GM21619 (cell line): ENCODE measurements at regions not wholly inside any gene's neighbourhood (a gene's known extent, or its start where the extent isn't known, plus 50 kb on each side); places are given as distances from the start of the nearest gene placed in this dataset.
A peak's percentile ranks its signal among the peaks of the same experiment; 100 is the strongest.
"Not testable (repeated sequence)": the region's sequence is repeated elsewhere in the genome, so short reads cannot be mapped to it uniquely, and the experiment has no call there.

Experiments used
- ATAC-seq: cut with Tn5 transposase; IDR thresholded peaks from one replicate; pipeline ENCODE4 v1.9.1; 2021; ENCODE audit not compliant: unreplicated experiment

DNA sequence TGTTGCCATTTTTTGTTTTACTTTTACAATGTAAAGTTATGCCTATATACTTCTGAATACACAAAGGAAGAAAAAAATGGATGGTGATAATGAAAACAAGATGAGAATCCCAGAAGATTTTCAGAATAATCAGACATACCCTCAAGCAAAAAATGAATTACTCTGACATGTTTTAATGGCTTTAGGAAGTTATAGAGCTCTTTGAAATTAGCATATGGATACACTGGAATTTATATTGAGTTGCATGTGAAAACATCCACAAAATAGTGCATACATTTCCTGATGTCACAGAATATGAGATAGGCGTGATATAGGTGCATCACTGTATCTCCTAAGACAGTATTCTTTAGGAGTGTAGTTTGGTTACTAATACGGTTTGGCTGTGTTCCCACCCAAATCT lies 351.3 kb downstream of the SLC7A11 start:
- ATAC-seq = no peak

DNA sequence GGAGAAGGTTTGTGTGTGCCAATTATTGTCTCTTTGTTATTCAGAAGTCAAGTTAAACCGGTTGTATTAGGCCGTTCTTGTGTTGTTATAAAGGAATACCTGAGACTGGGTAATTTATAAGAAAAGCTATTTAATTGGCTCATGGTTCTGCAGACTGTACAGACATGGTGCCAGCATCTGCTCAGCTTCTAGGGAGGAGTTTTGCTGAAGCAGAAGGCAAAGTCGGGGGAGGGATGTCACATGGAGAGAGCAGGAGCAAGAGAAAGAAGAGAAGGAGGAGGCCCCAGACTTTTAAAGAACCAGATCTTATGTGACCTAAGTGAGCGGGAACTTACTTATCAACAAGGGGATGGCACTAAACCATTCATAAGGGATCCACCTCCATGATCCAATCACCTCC lies 349.3 kb upstream of the PCDH18 start:
- ATAC-seq = no peak

DNA sequence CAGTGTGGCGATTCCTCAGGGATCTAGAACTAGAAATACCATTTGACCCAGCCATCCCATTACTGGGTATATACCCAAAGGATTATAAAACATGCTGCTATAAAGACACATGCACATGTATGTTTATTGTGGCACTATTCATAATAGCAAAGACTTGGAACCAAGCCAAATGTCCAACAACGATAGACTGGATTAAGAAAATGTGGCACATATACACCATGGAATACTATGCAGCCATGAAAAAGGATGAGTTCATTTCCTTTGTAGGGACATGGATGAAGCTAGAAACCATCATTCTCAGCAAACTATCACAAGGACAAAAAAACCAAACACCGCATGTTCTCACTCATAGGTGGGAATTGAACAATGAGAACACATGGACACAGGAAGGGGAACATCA lies 335.8 kb upstream of the PCDH18 start:
- ATAC-seq = not testable (repeated sequence)

DNA sequence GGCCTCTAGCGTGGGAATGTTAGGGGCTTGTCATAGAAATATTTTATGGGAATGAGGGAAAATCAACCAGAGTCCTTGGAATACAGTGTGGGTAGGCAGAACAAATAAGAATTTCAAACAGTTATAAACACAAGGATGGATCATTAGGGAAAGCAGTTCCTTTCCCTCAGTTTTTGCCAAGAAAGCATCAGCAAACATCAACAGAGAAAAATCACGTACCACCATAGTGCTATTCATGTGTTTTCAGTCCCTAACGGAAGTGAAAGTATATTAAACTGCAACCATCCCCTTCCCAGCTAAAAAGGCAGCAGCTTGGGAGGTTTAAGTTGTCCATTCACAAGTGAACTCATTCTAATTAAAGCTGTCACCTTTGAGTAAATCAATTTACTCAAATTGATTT lies 334.4 kb upstream of the PCDH18 start:
- no peak for ATAC-seq

DNA sequence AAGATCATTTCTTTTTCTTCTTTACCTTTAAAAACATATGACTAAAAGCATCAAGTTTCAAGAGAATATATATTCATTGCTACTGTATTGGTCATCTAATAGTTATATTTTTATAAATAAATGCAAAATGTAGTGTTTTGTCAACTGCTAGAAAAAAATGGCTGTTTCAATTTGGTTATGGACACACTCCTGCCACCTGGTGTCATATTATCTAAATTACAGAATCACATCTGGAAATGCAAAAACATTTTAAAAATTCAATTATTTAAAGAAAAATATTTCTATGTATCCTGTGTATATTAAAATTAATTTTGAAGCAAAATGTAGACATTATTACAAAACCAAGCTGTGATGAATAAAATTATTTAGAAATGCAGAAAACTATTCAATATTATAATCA lies 329.4 kb upstream of the PCDH18 start:
- ATAC-seq = no peak

DNA sequence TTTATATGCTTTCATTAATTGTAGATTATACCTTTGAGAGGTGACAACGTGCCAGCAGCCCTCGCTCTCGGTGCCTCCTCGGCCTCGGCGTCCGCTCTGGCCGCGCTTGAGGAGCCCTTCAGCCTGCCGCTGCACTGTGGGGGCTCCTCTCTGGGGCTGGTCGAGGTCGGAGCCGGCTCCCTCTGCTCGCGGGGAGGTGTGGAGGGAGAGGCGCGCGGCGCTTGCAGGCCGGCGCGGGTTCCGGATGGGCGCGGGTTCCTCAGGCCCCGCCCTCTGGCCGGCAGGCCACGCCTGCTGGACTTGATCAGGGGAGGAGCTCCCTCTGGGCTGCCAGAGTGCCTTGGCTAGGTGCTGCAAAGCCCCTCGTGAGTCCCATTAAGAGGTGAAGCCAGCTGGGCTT lies 321.1 kb upstream of the PCDH18 start:
- no peak for ATAC-seq

DNA sequence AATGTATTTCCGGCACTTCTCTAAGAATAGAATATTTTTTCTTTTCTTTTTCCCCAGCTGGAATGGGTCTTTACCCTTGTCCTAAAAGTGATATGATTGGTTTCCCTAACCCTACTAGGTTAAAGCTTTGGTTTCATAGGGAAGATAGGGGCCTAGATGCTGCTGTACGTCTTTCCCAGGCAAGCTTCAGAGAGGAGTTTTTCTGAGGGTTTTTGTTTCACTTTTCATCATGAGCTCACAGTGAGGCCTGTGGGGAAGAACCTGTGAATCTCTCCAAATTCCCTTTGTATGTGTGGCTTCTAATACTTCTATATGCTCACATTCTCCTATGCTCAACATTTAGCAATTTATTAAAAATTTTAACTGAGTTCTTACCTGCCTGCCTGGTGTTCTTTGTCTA lies 320.0 kb upstream of the PCDH18 start:
- ATAC-seq = no peak

DNA sequence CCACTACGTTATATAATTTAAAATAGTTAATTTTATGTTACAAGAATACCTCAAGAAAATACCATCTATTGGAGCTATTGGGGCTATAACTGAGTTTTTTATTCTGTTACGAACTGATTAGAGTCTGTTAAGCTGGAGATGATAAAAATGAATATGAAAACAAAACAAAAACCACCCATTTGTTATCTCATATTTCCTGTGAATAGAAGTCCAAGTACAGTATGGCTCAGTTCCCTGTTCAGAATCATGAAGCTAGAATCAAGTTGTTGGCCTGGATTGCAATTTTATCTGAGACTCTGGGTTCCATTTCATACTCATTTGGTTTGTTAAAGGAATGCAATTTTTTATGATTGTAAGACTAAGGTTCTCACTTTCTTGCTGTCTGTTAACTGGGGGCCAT lies 319.1 kb upstream of the PCDH18 start:
- ATAC-seq = no peak

DNA sequence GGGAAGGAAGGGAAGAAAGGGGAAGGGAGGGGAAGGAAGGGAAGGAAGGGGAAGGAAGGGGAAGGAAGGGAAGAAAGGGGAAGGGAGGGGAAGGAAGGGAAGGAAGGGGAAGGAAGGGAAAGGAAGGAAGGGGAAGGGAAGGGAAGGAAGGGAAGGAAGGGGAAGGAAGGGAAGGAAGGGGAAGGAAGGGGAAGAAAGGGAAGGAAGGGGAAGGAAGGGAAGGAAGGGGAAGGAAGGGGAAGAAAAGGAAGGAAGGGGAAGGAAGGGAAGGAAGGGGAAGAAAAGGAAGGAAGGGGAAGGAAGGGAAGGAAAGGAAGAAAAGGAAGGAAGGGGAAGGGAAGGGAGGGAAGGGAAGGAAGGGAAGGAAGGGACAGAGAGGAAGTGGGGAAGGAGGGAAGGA lies 295.7 kb upstream of the PCDH18 start:
- not testable (repeated sequence) for ATAC-seq

DNA sequence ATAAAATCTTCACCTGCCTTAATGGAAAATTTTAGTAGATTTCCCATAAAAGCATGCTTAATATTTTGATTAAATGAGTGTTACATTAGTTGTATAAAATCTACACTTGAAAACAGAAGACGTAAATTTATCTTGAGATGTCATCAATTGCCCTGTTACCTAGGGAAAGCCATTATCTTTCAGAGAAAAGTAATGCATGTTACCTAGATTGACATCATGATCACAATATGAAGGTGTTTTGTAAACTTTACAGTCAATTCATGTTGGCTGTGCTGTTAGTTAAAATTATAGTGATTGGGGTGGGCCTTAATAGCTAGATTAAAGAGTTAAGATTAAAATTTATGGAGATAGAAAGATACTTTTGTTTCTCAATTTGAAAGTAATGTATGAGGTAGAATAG lies 293.2 kb upstream of the PCDH18 start:
- no peak for ATAC-seq

DNA sequence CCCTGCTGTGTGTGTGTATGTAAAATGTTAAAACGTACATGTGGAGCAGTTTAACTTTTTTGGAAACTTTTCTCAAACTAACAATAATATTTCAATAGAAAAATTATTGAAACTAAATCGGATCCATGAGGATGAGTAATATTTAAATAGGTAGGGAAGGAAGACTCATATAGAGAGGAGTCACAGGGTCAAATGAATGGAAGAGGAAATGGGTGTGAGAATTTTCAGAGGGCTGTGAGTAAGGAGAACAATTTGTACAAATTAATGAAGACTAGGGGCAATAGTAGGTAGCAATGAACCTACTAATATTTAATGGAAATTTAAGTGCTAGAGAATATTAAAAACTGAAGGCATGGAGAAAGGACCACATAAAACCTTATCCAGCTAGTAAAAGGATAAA lies 290.7 kb upstream of the PCDH18 start:
- ATAC-seq = no peak

DNA sequence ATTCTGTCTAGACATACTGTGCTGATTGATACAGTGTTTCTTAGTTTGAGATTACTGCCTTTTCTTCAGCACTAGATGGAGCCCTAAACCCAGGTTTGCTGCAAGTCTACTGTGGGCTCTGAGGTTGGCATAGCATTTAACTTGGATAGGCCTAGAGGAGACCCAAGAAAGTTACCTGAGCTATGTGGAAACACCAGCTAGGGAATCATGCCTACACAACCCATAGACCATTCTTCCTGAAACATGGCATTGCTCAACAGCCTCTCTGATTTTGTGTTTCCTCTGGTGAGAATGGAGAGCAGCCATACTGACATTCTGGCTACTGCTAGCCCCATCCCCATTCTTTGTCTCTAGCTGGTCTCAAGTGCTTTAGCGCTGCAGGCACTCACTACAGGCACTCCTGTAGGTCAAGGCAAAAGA lies 287.7 kb upstream of the PCDH18 start:
- ATAC-seq = peak; percentile 90

DNA sequence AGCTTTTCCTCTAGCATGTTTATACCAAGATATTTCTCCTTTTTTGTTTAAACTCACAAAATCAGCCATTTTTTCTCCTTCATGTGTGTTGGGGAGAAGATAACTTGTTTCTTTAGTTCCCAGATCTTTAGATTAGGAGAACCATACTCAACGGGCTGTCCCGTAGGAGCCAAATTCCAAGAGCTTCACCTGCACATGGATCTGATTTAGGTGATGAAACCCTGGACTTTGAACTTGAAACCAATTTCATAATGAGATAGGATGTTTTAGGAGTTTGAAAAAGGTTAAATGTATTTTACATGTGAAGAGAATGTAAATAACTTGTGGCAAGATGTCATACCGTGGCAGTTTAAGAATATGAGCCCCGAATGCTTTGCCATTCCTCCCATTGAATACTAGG lies 280.0 kb upstream of the PCDH18 start:
- ATAC-seq = no peak

DNA sequence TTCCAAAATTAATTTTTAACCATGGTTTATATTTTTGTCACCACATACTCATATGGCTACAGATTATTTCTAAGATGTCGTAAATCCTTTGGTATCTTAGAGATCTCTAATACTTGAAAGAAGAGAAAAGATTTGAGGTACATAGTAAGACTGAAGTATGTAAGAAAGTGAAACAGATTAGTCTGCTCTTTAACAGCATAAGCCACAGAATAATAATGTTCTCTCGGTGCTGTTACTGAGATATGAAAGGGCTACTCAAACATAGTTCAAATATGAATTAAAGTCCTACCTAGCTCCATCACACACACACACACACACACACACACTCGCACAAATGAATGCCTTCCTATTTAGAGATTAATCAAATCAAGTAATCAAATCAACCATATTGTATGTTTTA lies 274.1 kb upstream of the PCDH18 start:
- ATAC-seq = no peak

DNA sequence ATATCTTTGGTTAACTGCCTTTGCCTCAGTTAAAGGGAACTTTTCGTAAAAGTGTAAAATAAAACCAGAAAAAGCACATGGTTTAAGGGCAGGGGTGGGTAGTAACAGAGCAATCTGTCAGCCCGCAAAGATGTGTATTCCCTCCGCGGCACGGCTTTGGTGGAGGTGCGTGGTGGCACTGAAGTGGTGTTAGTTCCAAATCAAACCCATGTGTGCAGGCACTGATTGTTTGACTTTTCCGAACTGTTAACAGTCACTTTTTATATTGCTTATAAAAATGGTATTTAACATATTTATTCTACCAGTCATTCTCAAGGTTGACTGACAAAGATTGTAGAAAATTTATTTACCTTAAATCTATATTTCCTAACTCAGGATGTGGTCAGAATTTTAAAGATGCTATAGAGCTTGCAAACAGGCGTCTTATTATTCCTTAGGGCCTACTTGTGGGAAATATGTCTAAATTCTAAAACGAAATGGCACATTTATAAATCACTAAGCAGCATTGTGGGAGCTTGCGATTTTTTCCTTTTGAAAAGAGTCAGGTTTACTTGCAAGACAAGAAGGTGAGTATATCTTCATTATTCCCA lies 272.7 kb upstream of the PCDH18 start:
- ATAC-seq = no peak

DNA sequence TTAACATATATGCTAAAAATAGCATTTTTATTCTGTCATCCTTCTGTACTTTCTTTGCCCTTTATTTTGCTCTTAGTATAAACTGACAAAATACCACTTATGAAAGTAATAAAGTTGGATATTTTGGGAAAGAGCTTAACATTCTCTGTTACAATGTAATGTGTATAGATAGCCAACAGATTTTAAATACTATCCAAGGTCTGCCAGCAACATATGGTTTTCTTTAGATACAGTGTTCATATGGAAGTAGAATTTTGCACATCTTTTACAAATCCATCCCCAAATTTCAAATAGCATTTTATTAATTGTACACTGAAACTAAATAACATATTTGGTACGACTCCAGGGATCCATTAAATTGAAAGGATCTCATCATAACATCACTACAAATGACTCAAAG lies 268.6 kb upstream of the PCDH18 start:
- no peak for ATAC-seq

DNA sequence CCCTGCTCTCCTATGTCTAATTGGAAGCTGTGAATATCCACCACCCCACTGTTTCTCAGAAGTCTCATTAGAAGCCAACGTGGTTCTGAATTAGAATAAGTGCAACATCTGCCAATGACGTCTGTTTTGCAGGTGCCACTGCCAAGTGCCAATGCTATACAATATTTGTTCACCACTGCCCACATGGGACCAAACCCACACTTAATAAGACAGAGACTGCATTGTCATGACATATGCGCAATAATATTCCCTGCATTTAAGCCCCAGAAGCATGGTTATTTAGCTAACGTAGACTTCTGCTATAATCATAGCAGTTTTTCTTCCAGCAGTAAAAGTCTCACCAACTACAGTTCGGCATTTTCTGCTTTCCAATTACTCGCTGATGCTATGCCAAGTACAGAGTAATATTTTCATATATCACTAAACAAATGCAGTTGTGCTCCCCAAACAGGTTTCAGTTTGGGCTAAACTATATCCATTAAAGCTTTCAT lies 262.5 kb upstream of the PCDH18 start:
- no peak for ATAC-seq

DNA sequence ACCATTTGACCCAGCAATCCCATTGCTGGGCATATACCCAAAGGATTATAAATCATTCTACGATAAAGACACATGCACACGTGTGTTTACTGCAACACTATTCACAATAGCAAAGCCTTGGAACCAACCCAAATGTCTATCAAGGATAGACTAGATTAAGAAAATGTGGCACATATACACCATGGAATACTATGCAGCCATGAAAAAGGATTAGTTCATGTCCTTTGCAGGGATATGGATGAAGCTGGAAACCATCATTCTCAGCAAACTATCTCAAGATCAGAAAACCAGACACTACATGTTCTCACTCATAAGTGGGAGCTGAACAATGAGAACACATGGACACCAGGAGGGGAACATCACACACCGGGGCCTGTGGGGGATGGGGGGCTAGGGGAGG lies 257.0 kb upstream of the PCDH18 start:
- ATAC-seq = not testable (repeated sequence)

DNA sequence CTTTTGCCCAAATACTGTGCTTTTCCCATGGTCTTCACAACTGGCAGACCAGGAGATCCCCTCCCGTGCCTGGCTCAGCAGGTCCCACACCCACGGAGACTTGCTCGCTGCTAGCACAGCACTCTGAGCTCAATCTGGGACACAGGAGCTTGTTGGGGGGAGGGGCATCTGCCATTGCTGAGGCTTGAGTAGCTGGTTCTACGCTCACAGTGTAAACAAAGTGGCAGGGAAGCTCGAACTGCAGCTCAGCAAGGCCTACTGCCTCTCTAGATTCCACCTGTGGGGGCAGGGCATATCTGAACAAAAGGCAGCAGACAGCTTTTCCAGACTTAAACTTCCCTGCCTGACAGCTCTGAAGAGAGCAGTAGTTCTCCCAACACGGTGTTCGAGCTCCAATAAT lies 251.6 kb upstream of the PCDH18 start:
- not testable (repeated sequence) for ATAC-seq

DNA sequence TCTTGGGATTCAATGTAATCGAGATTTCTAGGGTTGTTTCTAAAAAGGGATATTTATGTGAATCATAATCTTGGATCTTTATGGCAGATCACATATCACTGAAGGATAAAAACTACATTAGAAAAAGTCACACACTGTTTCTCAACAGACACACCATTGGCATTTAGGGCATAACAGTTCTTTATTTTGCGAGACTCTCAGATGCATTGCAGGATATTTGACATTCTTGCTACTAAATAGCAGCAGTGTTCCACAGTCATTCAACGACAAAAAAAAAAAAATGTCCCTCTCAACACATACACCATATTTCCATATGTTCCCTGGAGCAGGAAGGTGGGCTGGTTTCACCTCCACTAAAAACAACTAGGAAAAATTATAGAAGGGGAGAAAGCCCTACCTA lies 243.4 kb upstream of the PCDH18 start:
- no peak for ATAC-seq

DNA sequence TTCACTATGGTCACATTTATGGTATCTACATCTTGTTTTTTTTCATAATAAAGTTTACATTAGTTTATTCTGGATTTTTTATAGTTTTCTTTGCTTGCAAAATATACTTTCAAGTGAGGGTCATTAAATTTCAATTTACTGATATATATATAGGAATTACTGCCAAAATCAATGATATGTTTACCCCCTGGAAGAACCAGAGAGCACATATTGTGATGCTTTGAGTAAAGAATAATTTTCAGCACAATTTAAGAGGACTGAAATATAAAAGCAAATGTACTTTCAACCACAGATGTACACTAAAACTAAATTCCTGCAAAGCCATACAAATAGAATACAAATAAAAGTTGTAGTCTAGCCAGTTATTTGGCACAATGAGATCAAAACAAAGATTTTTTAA lies 242.2 kb upstream of the PCDH18 start:
- no peak for ATAC-seq

DNA sequence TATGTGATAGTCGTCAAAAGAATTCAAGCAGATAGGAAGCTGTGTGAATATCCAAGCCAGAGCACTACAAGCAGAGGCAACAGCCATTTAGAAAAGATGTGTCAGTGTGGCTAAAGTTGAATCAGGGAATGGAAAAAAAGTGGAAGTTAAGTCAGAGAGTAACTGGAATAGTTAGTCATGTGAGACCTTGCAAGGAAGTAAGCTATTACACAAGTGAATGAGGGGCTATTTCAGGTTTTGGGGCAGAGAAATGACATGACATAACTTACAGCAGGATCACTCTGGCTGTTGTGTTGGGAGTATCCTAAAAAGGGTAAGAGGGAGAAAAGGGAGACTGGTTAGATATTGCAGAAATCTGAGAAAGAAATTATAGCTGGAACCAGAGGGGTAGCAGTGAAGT lies 236.6 kb upstream of the PCDH18 start:
- ATAC-seq = no peak

DNA sequence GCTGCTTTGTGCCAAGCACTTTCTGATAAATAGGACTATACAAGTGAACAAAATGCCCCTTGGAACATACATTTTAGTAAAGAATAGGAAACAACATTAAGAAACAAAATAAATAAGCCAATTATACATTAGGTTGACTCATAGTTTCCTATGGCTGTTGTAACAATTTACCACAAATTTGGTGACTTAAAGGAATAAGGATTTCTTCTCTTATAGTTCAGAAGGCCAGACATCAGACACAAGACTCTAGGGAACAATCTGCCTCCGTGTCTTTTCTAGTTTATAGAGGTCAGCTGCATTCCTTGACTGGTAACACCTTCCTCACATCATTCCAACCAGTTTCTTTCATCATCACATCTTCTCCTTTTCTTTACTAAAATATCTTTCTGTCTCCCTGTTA lies 235.9 kb upstream of the PCDH18 start:
- ATAC-seq = no peak

DNA sequence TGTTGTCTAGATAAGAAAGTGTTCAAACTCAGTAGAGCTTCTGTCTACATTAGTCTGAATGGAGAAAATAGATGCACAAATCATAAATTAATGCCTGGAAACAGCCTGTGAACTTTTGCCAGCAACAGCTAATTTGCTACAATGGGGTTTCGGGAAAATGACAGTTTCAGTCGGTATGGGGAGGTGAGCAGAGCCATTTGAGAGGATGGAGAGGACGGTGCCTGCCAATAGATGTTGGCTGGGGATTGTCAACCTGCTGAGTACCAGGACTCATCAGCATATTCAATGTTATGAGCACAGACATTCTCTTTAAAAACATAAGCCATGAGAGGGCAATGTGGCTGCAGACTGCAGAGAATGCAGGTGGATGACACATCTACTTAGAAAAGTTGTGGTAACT lies 230.3 kb upstream of the PCDH18 start:
- no peak for ATAC-seq
